GM19467 (cell line): ENCODE measurements at regions not wholly inside any gene's neighbourhood (a gene's known extent, or its start where the extent isn't known, plus 50 kb on each side); places are given as distances from the start of the nearest gene placed in this dataset.

Source experiments
- ATAC-seq: cut with Tn5 transposase; IDR thresholded peaks from one replicate; pipeline ENCODE4 v1.9.1; 2021; ENCODE audit warnings: mild to moderate bottlenecking, moderate library complexity; ENCODE audit not compliant: unreplicated experiment

DNA sequence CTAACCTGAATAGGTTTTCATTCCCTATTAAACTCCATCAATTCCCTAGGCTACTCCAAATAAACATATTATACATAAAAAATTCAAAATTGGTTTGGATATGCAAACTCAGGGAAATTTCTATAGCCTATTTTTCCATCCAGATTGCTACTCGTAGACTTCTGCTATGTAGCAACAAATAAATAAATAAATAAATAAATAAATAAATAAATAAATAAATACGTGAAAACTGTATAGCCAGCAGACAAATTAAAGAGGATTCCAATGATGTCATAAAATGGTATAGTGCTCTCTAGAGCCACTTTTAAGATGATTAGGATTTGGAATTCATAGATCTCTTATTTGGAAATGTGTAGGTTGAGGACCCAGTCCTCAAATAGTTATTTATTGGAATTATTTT is 1193.2 kb upstream of the NUDT12 start:
- ATAC-seq = no peak

- no peak for ATAC-seq
Measured at GRCh38 chr5:104754311-104754995, 1191.9 kb upstream of the NUDT12 start.

- no peak for ATAC-seq
Measured at GRCh38 chr5:104751969-104752368, 1189.4 kb upstream of the NUDT12 start.

- ATAC-seq = no peak
Measured at GRCh38 chr5:104739905-104740304, 1177.3 kb upstream of the NUDT12 start.

DNA sequence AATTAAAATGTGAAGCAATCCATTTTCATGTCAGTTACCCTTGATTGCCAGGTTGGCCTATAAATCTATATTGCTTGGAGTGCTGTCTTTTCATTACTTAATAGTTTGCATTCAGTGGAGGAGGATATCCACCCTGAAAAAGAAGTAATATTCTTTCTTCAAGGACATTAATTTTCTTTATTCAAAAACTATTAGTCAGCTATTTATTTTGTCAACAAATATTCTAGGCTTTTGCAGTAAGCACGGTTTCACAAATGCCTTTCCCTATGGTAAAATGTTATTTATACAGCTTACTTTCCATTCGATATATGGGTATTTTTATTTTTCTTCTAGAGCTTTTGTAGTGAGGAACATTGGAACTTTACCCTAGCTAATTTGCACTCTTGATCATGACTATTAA is 1176.9 kb upstream of the NUDT12 start:
- no peak for ATAC-seq

DNA sequence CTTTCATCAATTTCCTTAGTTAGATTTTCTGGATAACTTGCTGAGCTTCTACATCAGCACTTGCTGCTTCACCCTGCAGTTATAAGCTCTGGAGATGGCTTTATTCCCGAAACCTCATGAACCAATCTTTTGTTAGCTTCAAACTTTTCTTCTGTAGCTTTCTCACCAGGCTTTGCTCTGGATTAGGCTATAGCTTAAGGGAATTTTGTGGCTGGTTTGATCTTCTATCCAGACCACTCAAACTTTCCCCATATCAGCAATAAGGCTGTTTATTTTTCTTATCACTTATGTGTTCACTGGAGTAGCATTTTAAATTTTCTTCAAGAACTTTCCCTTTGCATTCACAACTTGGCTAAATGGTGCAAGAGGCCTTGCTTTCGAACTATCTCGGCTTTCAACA is 1173.5 kb upstream of the NUDT12 start:
- ATAC-seq = no peak

- no peak for ATAC-seq
Measured at GRCh38 chr5:104734046-104734445, 1171.5 kb upstream of the NUDT12 start.

- ATAC-seq = no peak
Measured at GRCh38 chr5:104733063-104733669, 1170.6 kb upstream of the NUDT12 start.

DNA sequence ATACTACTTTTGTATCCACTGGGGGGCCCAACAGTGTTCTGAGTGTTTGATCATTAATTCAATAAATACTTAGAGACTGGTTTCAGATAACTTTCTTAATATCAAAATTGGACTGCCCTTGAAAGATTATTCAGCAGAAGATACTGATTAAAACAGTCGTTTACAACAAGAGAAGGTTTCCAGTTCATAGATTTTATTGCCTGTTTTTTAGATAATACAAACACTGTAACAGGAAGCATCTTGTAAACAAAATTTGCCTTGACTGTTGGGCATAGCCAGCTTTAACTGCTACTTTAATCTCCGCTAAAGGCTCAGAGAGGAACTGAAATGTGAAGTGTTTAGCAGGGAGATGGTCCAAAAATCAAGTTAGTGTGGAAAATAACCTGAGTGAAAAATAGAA is 1168.7 kb upstream of the NUDT12 start:
- ATAC-seq = no peak

DNA sequence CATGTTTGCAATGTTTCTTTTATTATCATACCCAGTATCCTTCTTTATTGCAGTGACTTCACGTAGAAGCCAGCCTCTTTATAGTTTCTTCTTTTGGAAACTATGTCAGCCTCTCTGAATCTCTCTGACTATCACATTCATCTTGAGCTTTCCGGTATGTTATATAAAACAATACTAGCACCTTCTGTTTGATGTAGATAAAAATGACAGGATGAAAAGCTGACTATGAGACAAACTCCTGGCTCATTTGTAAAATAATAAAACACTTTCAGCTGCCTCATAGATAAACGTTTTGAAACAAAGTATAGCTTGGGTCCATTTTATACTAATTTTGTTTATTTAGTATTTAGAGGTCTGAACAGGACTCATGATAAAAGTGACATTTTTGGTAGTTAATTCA is 1145.4 kb upstream of the NUDT12 start:
- no peak for ATAC-seq

GRCh38 chr5:104706600-104706999 is 1144.0 kb upstream of the NUDT12 start:
- ATAC-seq = no peak

DNA sequence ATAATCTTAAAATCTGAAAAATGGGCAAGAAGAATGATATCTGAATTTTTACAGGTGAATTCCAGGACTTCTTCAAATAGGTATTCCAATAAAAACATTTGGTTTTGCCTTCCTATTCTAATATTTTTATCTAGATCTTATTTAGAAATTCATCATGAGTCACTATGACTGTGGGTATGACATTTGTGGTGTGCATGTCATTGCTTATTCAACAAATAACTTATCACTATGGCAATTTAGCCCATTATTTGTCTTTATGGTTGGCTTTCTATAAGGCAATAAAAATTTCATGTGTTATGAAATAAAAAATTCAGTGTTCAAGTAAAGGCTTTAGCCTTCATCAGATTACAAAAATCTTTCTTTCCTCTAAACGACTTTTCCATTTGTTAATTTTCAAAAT is 1139.6 kb upstream of the NUDT12 start:
- no peak for ATAC-seq

- ATAC-seq = no peak
Measured at GRCh38 chr5:104699438-104699837, 1136.8 kb upstream of the NUDT12 start.

GRCh38 chr5:104661256-104661655 is 1098.7 kb upstream of the NUDT12 start:
- no peak for ATAC-seq

DNA sequence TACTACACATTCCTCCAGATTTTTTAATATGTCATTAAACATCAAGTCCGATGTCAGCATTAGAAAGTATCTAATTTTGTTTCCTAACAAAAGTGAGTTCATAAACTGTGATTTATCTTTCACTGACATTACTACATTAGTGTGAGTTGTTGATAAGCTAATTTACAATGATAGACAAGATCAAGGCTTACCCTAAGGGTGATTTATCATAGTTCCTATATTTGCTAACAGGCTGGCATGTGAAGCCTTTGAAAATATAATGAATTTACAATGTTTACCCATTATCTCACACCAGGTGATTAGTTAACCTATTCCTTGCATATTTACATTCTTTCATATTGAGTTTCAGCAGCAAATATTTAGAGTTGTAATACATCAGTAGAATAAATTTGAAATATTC is 1096.9 kb upstream of the NUDT12 start:
- ATAC-seq = no peak

GRCh38 chr5:104652271-104652861 is 1089.8 kb upstream of the NUDT12 start:
- no peak for ATAC-seq

GRCh38 chr5:104650313-104651055 is 1087.9 kb upstream of the NUDT12 start:
- ATAC-seq = no peak

DNA sequence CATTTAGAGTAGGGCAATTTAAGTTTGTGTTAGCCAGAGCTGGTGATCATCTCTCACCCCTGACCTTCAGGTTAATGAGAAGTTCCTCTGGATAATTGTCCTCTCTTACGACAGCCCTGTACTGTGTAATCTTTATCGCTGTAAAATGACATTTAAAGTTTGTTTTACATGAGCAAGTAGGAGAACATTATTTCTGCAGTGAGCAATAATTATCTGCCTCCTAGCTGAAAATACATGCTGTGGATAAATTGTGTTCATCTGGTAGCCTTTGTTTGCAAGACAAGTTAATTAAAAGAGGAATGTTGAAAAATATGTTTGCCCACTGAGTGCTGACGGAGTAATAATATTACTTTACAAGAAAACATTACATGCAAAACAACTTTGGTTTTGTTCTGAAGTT is 1083.8 kb upstream of the NUDT12 start:
- ATAC-seq = no peak

DNA sequence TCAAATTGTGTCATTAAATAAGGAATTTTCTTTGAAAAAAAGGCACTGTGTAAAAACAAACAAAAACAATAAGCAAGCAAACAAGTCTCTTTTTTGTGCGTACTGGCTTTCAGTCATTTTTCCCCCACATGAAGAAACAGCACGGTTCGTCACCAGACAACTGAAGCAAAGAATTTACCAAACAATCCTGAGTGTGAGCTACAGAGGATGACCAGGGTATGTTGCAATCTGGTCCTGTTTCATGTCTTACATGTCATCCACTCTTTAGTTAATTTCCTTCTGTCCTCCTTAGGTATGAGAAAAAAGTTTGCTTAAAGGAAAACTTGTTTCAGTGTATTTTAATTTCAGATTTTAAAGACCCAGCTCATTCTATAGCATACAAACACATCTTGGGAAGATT is 1080.7 kb upstream of the NUDT12 start:
- no peak for ATAC-seq

DNA sequence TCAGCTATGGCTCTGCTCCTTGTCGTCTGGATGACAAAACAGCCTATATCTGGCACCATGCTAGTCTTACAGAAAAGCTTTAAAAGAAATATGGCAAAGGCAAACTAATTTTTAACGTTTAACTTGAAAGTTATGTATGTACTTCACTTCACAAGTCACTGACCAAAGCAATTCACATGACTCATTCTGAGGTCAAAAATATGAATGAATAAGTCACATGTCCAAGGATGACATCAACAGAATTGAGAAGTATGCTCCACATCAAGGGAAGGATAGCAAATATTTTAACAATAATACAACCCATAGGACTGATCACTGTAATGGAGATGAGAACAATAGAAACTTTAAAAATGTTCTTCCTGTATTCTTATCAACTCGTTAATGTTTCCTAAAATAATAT is 1072.6 kb upstream of the NUDT12 start:
- no peak for ATAC-seq

- no peak for ATAC-seq
Measured at GRCh38 chr5:104628911-104629310, 1066.3 kb upstream of the NUDT12 start.

GRCh38 chr5:104626122-104626521 is 1063.5 kb upstream of the NUDT12 start:
- no peak for ATAC-seq
